ENCODE measurements at regions not wholly inside any gene's neighbourhood (a gene's known extent, or its start where the extent isn't known, plus 50 kb on each side); places are given as distances from the start of the nearest gene placed in this dataset.

DNA sequence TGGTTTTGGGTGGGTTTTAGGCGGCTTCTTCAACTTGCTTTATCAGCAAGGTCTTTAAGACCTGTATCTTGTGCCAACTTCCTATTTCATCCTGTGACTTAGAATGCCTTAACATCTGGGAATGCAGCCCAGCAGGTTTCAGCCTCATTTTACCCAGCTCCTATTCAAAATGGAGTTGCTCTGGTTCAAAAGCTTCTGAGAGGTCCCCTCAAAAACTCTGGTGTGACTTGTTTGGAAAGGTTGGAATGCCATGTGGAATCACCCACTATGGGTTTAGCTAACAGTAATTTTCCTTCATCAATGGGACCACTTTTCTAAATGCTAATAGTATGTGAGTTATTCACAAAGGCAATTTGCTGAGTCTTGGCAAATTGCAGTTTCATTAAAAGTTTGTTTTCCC lies 509.4 kb upstream of the SMIM21 start:
- Histone ChIP-seq H3K27ac (ENCODE audit: low read depth, low read length) (no peak overlapping the region), H3K9ac (ENCODE audit: low read length) (no peak overlapping the region), H4K20me1 (ENCODE audit: low read depth, low read length) (no peaks in the 10 kb centered on the region), H3K4me2 (ENCODE audit: low read depth, low read length, poor library complexity, severe bottlenecking) (no peak overlapping the region), H3K9me2 (replicated peaks; ENCODE audit: insufficient read depth, low read length) (no peaks in the 10 kb centered on the region), H3F3A (ENCODE audit: insufficient read depth) (no peaks in the 10 kb centered on the region), H3K27me3 (ENCODE audit: low read length) (no peaks in the 10 kb centered on the region), H3K4me3 (ENCODE audit: insufficient read depth, low read length, poor library complexity, severe bottlenecking) (no peak overlapping the region), H3K9me3 (ENCODE audit: insufficient read depth, low read length) (no peaks in the 10 kb centered on the region), H3K79me2 (ENCODE audit: insufficient read depth, low read length) (no peaks in the 10 kb centered on the region), H3K36me3 (ENCODE audit: low read length) (no peaks in the 10 kb centered on the region), H2AFZ (ENCODE audit: low read depth, low read length, severe bottlenecking) (no peak overlapping the region)
- TF ChIP-seq EZH2phosphoT487 (conservative IDR thresholded peaks at IDR 0.05; ENCODE audit: low read length) = no peak
- TF ChIP-seq, protein P1, sequence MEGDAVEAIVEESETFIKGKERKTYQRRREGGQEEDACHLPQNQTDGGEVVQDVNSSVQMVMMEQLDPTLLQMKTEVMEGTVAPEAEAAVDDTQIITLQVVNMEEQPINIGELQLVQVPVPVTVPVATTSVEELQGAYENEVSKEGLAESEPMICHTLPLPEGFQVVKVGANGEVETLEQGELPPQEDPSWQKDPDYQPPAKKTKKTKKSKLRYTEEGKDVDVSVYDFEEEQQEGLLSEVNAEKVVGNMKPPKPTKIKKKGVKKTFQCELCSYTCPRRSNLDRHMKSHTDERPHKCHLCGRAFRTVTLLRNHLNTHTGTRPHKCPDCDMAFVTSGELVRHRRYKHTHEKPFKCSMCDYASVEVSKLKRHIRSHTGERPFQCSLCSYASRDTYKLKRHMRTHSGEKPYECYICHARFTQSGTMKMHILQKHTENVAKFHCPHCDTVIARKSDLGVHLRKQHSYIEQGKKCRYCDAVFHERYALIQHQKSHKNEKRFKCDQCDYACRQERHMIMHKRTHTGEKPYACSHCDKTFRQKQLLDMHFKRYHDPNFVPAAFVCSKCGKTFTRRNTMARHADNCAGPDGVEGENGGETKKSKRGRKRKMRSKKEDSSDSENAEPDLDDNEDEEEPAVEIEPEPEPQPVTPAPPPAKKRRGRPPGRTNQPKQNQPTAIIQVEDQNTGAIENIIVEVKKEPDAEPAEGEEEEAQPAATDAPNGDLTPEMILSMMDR (IDR thresholded peaks at IDR 0.05; ENCODE audit: insufficient read depth, low read length, poor library complexity, severe bottlenecking) = no peak

DNA sequence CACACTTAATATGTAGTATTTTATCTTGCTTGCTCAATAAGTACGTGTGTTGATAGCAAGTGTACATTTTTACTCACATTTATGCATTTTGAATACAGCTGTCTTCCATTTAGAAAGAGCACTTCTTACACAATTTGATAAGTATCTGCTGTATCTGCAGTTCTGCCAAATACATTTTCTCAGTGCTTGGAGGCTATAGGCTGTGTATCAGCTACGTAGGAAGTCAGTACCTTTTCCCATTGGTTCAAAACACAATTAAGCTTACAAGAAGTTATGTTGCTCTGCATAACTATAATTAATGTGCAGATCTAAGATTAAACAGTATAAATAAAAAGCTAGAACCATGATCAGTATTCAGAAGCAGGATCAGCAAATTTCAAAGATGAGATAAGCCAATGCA lies 503.6 kb upstream of the SMIM21 start:
- H3K36me3 ChIP-seq (ENCODE audit: low read length) = no peaks in the 10 kb centered on the region
- no peaks in the 10 kb centered on the region for H3K79me2 ChIP-seq (ENCODE audit: insufficient read depth, low read length)
- no peaks in the 10 kb centered on the region for H3F3A ChIP-seq (ENCODE audit: insufficient read depth)
- no peak overlapping the region for H3K9ac ChIP-seq (ENCODE audit: low read length)
- no peak overlapping the region for H3K27ac ChIP-seq (ENCODE audit: low read depth, low read length)
- H4K20me1 ChIP-seq (ENCODE audit: low read depth, low read length) = no peaks in the 10 kb centered on the region
- H3K4me2 ChIP-seq (ENCODE audit: low read depth, low read length, poor library complexity, severe bottlenecking) = no peak overlapping the region
- no peaks in the 10 kb centered on the region for H3K9me3 ChIP-seq (ENCODE audit: insufficient read depth, low read length)
- H3K27me3 ChIP-seq (ENCODE audit: low read length) = no peaks in the 10 kb centered on the region
- TF ChIP-seq EZH2phosphoT487 (conservative IDR thresholded peaks at IDR 0.05; ENCODE audit: low read length) = no peak
- TF ChIP-seq, protein P1 (IDR thresholded peaks at IDR 0.05; ENCODE audit: insufficient read depth, low read length, poor library complexity, severe bottlenecking) = no peak
- H2AFZ ChIP-seq (ENCODE audit: low read depth, low read length, severe bottlenecking) = no peak overlapping the region
- no peak overlapping the region for H3K4me3 ChIP-seq (ENCODE audit: insufficient read depth, low read length, poor library complexity, severe bottlenecking)
- no peaks in the 10 kb centered on the region for H3K9me2 ChIP-seq (replicated peaks; ENCODE audit: insufficient read depth, low read length)

DNA sequence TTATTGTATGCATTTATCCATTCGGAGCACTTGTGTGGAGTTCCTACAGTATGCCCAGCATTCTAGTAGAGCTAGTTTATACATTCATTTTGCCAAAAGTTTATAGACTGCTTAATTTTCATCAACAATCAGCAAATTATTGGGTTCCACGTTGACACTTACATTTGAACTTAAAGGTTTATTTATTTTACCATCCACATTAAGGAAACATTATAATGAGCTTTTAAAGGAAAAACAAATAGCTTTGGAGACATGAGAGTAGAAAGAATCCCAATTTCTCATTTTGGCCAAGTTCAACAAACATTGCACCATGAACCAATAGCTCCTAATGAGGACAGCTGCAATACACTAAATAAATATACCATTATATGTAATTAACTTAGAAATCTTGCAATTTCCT lies 501.2 kb upstream of the SMIM21 start:
- Histone ChIP-seq H3F3A (ENCODE audit: insufficient read depth) (no peaks in the 10 kb centered on the region), H3K4me2 (ENCODE audit: low read depth, low read length, poor library complexity, severe bottlenecking) (no peak overlapping the region), H4K20me1 (ENCODE audit: low read depth, low read length) (no peaks in the 10 kb centered on the region), H3K27ac (ENCODE audit: low read depth, low read length) (no peak overlapping the region), H3K9me2 (replicated peaks; ENCODE audit: insufficient read depth, low read length) (no peaks in the 10 kb centered on the region), H3K4me3 (ENCODE audit: insufficient read depth, low read length, poor library complexity, severe bottlenecking) (no peak overlapping the region), H3K36me3 (ENCODE audit: low read length) (no peaks in the 10 kb centered on the region), H3K79me2 (ENCODE audit: insufficient read depth, low read length) (no peaks in the 10 kb centered on the region), H3K27me3 (ENCODE audit: low read length) (no peaks in the 10 kb centered on the region), H2AFZ (ENCODE audit: low read depth, low read length, severe bottlenecking) (no peak overlapping the region), H3K9me3 (ENCODE audit: insufficient read depth, low read length) (no peaks in the 10 kb centered on the region), H3K9ac (ENCODE audit: low read length) (no peak overlapping the region)
- TF ChIP-seq, protein P1 (IDR thresholded peaks at IDR 0.05; ENCODE audit: insufficient read depth, low read length, poor library complexity, severe bottlenecking) = no peak
- TF ChIP-seq EZH2phosphoT487 (conservative IDR thresholded peaks at IDR 0.05; ENCODE audit: low read length) = no peak
